ENCODE measurements at regions not wholly inside any gene's neighbourhood (a gene's known extent, or its start where the extent isn't known, plus 50 kb on each side); places are given as distances from the start of the nearest gene placed in this dataset.

- 81 to 88% (median 81%) methylated on average over 7 of the region's 7 CpGs for WGBS, 4 donors
- intact Hi-C loops (cut with DNase I), result no loop called here
- Histone ChIP-seq H3K4me1 (peaks cover 0 to 25% (median 13%) of the 10 kb centered on the region in 12 donors), H3K27me3 (no peaks in the 10 kb centered on the region), H3K4me3 (no peak overlapping the region), H3K9me3 (no peaks in the 10 kb centered on the region), H3K27ac (peak overlapping the region in 1 of 12 donors; percentile 21), H3K36me3 (no peaks in the 10 kb centered on the region)
- no peak for DNase-seq
- no peak for ATAC-seq
- no peak for TF ChIP-seq CTCF (IDR thresholded peaks at IDR 0.05)
- TF ChIP-seq POLR2A (IDR thresholded peaks at IDR 0.05), result no peak
Observed at GRCh38 chr11:126127284-126127845, 64.7 kb upstream of the CDON start.

GRCh38 chr11:126124231-126124661, 61.6 kb upstream of the CDON start:
- no peaks in the 10 kb centered on the region for H3K27me3 ChIP-seq
- intact Hi-C loops (cut with DNase I), result no loop called here
- H3K36me3 ChIP-seq, result no peaks in the 10 kb centered on the region
- DNase-seq (no peak), ATAC-seq (no peak)
- TF ChIP-seq POLR2A (IDR thresholded peaks at IDR 0.05), result no peak
- no peak for TF ChIP-seq CTCF (IDR thresholded peaks at IDR 0.05)
- peaks cover 0 to 15% (median 1%) of the 10 kb centered on the region in 12 donors for H3K4me1 ChIP-seq
- no peaks in the 10 kb centered on the region for H3K9me3 ChIP-seq
- no peak overlapping the region for H3K27ac ChIP-seq
- WGBS, 4 donors, result 48 to 75% (median 61%) methylated on average over 5 of the region's 5 CpGs
- no peak overlapping the region for H3K4me3 ChIP-seq

- ATAC-seq (no peak), DNase-seq (no peak)
- TF ChIP-seq POLR2A (IDR thresholded peaks at IDR 0.05) (no peak), CTCF (IDR thresholded peaks at IDR 0.05) (no peak)
- intact Hi-C loops (cut with DNase I), result no loop called here
- no peaks in the 10 kb centered on the region for H3K9me3 ChIP-seq
- H3K4me1 ChIP-seq, result peaks cover 0 to 15% (median 1%) of the 10 kb centered on the region in 12 donors
- H3K27ac ChIP-seq, result peak overlapping the region in 1 of 12 donors; percentile 75
- WGBS, 4 donors, result 46 to 55% (median 50%) methylated on average over 2 of the region's 2 CpGs
- H3K36me3 ChIP-seq, result no peaks in the 10 kb centered on the region
- no peaks in the 10 kb centered on the region for H3K27me3 ChIP-seq
- no peak overlapping the region for H3K4me3 ChIP-seq
Observed at GRCh38 chr11:126123686-126124085, 61.0 kb upstream of the CDON start.

- no peak for DNase-seq
- Histone ChIP-seq H3K27me3 (no peaks in the 10 kb centered on the region), H3K4me1 (peaks cover 0 to 8% (median 0%) of the 10 kb centered on the region in 12 donors), H3K27ac (peak overlapping the region in 1 of 12 donors; percentile 75), H3K9me3 (no peaks in the 10 kb centered on the region), H3K36me3 (no peaks in the 10 kb centered on the region), H3K4me3 (no peak overlapping the region)
- intact Hi-C loops (cut with DNase I), result loop anchor here in 1 of 10 donors (1.0 kb wide), 1 partner anchor 25 kb away; no protein-coding TSS in a partner anchor
- no peak for TF ChIP-seq CTCF (IDR thresholded peaks at IDR 0.05)
- TF ChIP-seq POLR2A (IDR thresholded peaks at IDR 0.05), result no peak
- no peak for ATAC-seq
- WGBS, 4 donors, result 68 to 77% (median 71%) methylated on average over 3 of the region's 3 CpGs
Observed at GRCh38 chr11:126122863-126123262, 60.2 kb upstream of the CDON start.

Data from heart left ventricle (tissue), 16 donors.